ENCODE measurements at regions not wholly inside any gene's neighbourhood (a gene's known extent, or its start where the extent isn't known, plus 50 kb on each side); places are given as distances from the start of the nearest gene placed in this dataset.

DNA sequence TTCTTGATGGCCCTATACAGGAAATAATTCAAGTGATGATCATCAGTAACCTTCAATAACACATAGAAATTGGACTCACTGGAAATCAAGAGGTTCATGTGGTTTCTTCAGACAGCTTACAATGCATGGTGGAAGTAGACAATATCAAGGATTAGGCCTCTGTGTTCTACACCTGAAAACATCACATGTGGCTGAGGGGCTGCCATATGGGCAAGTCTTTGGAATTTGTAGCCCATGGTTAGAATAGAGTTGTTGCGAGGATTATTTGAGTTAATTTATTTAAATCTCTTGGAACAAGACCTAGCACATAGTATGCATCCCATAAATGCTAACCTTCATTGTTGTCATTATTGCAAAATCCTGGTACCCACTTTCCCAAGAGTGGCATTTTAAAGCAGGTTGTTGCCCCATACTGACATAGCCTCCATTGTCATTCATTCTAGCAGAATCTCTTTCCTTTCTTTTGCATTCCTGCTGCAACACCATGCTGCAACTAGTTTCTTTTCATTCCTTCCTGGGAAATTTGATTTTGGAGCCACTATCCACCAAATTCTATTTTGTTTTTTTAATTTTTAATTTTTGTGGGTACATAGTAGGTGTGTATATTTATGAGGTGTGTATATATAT lies 352.7 kb upstream of the NAV3 start:
- no peak overlapping the region for H3K4me3 ChIP-seq
- no TSS peak for BruUV-seq (replicated peaks)
- POLR2A ChIA-PET, result no interaction called here
- in situ Hi-C loops (cut with MboI) (no loop called here), intact Hi-C loops (cut with micrococcal nuclease; ENCODE audit: unreplicated experiment) (no loop called here)
- 85% methylated on average over 1 of the region's 1 CpG for WGBS (ENCODE audit: insufficient coverage, insufficient replicate concordance, low lambda C conversion rate, missing lambda C conversion rate)
- H3K4me1 ChIP-seq (ENCODE audit: control insufficient read depth, insufficient read depth, low read length), result no peaks in the 10 kb centered on the region
- RAD21 ChIA-PET (ENCODE audit: unreplicated experiment), result no interaction called here
- CTCF ChIA-PET, result no interaction called here
- H3K79me2 ChIP-seq (ENCODE audit: control insufficient read depth, insufficient read depth, low read length), result no peaks in the 10 kb centered on the region
- no peak for DNase-seq (ENCODE audit: low read depth, low spot score)
- SMC1A ChIA-PET (ENCODE audit: uncharacterized antibody, unreplicated experiment), result interaction anchor here (1.0 kb wide), 1 partner anchor 32 kb away, joined by 3 read pairs; no protein-coding TSS in a partner anchor
- no peak for ATAC-seq
- TF ChIP-seq, protein P1, sequence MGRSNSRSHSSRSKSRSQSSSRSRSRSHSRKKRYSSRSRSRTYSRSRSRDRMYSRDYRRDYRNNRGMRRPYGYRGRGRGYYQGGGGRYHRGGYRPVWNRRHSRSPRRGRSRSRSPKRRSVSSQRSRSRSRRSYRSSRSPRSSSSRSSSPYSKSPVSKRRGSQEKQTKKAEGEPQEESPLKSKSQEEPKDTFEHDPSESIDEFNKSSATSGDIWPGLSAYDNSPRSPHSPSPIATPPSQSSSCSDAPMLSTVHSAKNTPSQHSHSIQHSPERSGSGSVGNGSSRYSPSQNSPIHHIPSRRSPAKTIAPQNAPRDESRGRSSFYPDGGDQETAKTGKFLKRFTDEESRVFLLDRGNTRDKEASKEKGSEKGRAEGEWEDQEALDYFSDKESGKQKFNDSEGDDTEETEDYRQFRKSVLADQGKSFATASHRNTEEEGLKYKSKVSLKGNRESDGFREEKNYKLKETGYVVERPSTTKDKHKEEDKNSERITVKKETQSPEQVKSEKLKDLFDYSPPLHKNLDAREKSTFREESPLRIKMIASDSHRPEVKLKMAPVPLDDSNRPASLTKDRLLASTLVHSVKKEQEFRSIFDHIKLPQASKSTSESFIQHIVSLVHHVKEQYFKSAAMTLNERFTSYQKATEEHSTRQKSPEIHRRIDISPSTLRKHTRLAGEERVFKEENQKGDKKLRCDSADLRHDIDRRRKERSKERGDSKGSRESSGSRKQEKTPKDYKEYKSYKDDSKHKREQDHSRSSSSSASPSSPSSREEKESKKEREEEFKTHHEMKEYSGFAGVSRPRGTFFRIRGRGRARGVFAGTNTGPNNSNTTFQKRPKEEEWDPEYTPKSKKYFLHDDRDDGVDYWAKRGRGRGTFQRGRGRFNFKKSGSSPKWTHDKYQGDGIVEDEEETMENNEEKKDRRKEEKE (IDR thresholded peaks at IDR 0.05), result no peak
- TF ChIP-seq RBBP5 (conservative IDR thresholded peaks at IDR 0.05), result no peak
- TF ChIP-seq, protein P2, sequence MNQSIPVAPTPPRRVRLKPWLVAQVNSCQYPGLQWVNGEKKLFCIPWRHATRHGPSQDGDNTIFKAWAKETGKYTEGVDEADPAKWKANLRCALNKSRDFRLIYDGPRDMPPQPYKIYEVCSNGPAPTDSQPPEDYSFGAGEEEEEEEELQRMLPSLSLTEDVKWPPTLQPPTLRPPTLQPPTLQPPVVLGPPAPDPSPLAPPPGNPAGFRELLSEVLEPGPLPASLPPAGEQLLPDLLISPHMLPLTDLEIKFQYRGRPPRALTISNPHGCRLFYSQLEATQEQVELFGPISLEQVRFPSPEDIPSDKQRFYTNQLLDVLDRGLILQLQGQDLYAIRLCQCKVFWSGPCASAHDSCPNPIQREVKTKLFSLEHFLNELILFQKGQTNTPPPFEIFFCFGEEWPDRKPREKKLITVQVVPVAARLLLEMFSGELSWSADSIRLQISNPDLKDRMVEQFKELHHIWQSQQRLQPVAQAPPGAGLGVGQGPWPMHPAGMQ (IDR thresholded peaks at IDR 0.05; ENCODE audit: borderline replicate concordance), result no peak
- no peak for TF ChIP-seq YY1 (IDR thresholded peaks at IDR 0.05; ENCODE audit: low read depth, low read length)
- TF ChIP-seq RAD21 (IDR thresholded peaks at IDR 0.05; ENCODE audit: insufficient read depth, low read depth, low read length), result no peak
- TF ChIP-seq NBN (IDR thresholded peaks at IDR 0.05), result no peak
- TF ChIP-seq, protein P3, sequence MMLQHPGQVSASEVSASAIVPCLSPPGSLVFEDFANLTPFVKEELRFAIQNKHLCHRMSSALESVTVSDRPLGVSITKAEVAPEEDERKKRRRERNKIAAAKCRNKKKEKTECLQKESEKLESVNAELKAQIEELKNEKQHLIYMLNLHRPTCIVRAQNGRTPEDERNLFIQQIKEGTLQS (IDR thresholded peaks at IDR 0.05; ENCODE audit: borderline replicate concordance, extremely low read depth, low read depth, low read length), result no peak
- TF ChIP-seq SIN3A (IDR thresholded peaks at IDR 0.05; ENCODE audit: low read depth, low read length), result no peak
- TF ChIP-seq, protein P4, sequence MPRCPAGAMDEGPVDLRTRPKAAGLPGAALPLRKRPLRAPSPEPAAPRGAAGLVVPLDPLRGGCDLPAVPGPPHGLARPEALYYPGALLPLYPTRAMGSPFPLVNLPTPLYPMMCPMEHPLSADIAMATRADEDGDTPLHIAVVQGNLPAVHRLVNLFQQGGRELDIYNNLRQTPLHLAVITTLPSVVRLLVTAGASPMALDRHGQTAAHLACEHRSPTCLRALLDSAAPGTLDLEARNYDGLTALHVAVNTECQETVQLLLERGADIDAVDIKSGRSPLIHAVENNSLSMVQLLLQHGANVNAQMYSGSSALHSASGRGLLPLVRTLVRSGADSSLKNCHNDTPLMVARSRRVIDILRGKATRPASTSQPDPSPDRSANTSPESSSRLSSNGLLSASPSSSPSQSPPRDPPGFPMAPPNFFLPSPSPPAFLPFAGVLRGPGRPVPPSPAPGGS (IDR thresholded peaks at IDR 0.05; ENCODE audit: borderline replicate concordance, insufficient read depth, low read depth, low read length, poor library complexity, severe bottlenecking), result no peak
- TF ChIP-seq, protein P5, sequence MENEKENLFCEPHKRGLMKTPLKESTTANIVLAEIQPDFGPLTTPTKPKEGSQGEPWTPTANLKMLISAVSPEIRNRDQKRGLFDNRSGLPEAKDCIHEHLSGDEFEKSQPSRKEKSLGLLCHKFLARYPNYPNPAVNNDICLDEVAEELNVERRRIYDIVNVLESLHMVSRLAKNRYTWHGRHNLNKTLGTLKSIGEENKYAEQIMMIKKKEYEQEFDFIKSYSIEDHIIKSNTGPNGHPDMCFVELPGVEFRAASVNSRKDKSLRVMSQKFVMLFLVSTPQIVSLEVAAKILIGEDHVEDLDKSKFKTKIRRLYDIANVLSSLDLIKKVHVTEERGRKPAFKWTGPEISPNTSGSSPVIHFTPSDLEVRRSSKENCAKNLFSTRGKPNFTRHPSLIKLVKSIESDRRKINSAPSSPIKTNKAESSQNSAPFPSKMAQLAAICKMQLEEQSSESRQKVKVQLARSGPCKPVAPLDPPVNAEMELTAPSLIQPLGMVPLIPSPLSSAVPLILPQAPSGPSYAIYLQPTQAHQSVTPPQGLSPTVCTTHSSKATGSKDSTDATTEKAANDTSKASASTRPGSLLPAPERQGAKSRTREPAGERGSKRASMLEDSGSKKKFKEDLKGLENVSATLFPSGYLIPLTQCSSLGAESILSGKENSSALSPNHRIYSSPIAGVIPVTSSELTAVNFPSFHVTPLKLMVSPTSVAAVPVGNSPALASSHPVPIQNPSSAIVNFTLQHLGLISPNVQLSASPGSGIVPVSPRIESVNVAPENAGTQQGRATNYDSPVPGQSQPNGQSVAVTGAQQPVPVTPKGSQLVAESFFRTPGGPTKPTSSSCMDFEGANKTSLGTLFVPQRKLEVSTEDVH (IDR thresholded peaks at IDR 0.05; ENCODE audit: low read depth, partially characterized antibody), result no peak
- no peak for TF ChIP-seq HDAC6 (IDR thresholded peaks at IDR 0.05; ENCODE audit: unreplicated experiment)
- TF ChIP-seq MEF2A (IDR thresholded peaks at IDR 0.05; ENCODE audit: insufficient read depth, low read depth, low read length), result no peak
- H3K9me3 ChIP-seq (replicated peaks; ENCODE audit: control insufficient read depth, insufficient read depth, low read length), result no peaks in the 10 kb centered on the region
- H4K20me1 ChIP-seq (ENCODE audit: control insufficient read depth, insufficient read depth), result no peaks in the 10 kb centered on the region
- FAIRE-seq, result no peak
- no peak overlapping the region for H3K27ac ChIP-seq (ENCODE audit: control insufficient read depth, insufficient read depth)
- no peak overlapping the region for H3K4me2 ChIP-seq (ENCODE audit: control insufficient read depth, insufficient read depth)
- H3K36me3 ChIP-seq (ENCODE audit: control insufficient read depth in 2 of 2, insufficient read depth in 2 of 2, low read length in 1 of 2), result no peaks in the 10 kb centered on the region
- H3K27me3 ChIP-seq (replicated peaks in 1 of 2; ENCODE audit: control insufficient read depth in 2 of 2, insufficient read depth in 2 of 2, low read length in 1 of 2), result no peaks in the 10 kb centered on the region
- no peak overlapping the region for H3K9ac ChIP-seq (ENCODE audit: control insufficient read depth, insufficient read depth, low read length)
- no peak overlapping the region for H2AFZ ChIP-seq (ENCODE audit: control insufficient read depth, low read depth, low read length)

Measured in GM12878 (cell line).